Right lobe of liver (tissue), 6 donors: ENCODE measurements at regions not wholly inside any gene's neighbourhood (a gene's known extent, or its start where the extent isn't known, plus 50 kb on each side); places are given as distances from the start of the nearest gene placed in this dataset.

Source experiments
- ATAC-seq, 4 donors: fragments of 200-7000 bp; cut with Tn5 transposase; one replicate each; pipeline ENCODE4 v1.9.1; 2020; ENCODE audit warnings: mild to moderate bottlenecking in 4 of 4, moderate library complexity in 4 of 4
- DNase-seq, 3 donors: peaks; one replicate each; pipeline ENCODE4 v3.0.0-alpha.2; 2020
- H3K27ac ChIP-seq, 3 donors: fragments of 200-600 bp; one replicate each; pipeline ENCODE4 v1.8.0; 2022
- H3K27me3 ChIP-seq, 2 donors: fragments of 200-600 bp; one replicate each; pipeline ENCODE4 v1.8.0; 2022
- H3K36me3 ChIP-seq, 4 donors: fragments of 200-600 bp; sonication (generic) in 1 of 4; one replicate each; pipeline versions ENCODE4 v1.5.1 to v1.8.0; 2017 to 2022; ENCODE audit warnings: control low read depth in 1 of 4
- H3K4me1 ChIP-seq, 4 donors: fragments of 200-600 bp; sonication (generic) in 1 of 4; one replicate each; pipeline versions ENCODE4 v1.5.1 to v1.8.0; 2017 to 2022; ENCODE audit warnings: control low read depth in 1 of 4
- H3K4me3 ChIP-seq, 3 donors: fragments of 200-600 bp; one replicate each; pipeline ENCODE4 v1.8.0; 2022
- H3K9me3 ChIP-seq, 4 donors: fragments of 200-600 bp; sonication (generic) in 1 of 4; one replicate each; pipeline versions ENCODE4 v1.5.1 to v1.8.0; 2017 to 2022; ENCODE audit warnings: control low read depth in 1 of 4
- CTCF ChIP-seq, 4 donors: fragments of 200-600 bp in 3 of 4; fragments of 450-650 bp in 1 of 4; IDR thresholded peaks; one replicate each; pipeline versions ENCODE4 v1.5.1 to v1.8.0; 2016 to 2022; ENCODE audit warnings: antibody characterized with exemption in 4 of 4, mild to moderate bottlenecking in 2 of 4
- POLR2A ChIP-seq: fragments of 450-650 bp; IDR thresholded peaks from one replicate; pipeline ENCODE4 v1.6.1; 2017; ENCODE audit warnings: antibody characterized with exemption, mild to moderate bottlenecking
- WGBS: methylation state at CpG from one replicate; pipeline ENCODE4 v1.1.6; 2018; ENCODE audit warnings: low coverage, low lambda C conversion rate; ENCODE audit not compliant: insufficient coverage; ENCODE audit errors: missing lambda C conversion rate; 5-methylcytosine and 5-hydroxymethylcytosine counted together
- intact Hi-C, 2 donors: fragments of 100-400 bp; cut with DNase I; formaldehyde crosslinking; loops; one replicate each; pipeline versions ENCODE4 v1.11.2 to v1.14.1; 2022
- donor health status: DM: no; HTN: yes; CAD: no.
- donor health status: DM: no; HTN: no; CAD: no.
- donor health status: DM: no; HTN: no; CAD: no.
- donor health status: DM: no; HTN: yes; CAD: no.
- donor health status: DM: no; HTN: yes; CAD: no.

- TF ChIP-seq POLR2A (no peak), CTCF (IDR thresholded peaks at IDR 0.05) (no peak)
- intact Hi-C loops = no loop called here
- no peak for DNase-seq
- ATAC-seq = no peak
- 83% methylated on average over 3 of the region's 3 CpGs for WGBS
- Histone ChIP-seq H3K9me3 (no peaks in the 10 kb centered on the region), H3K4me1 (peaks cover 0 to 9% (median 0%) of the 10 kb centered on the region in 4 donors), H3K4me3 (no peak overlapping the region), H3K27me3 (no peaks in the 10 kb centered on the region), H3K36me3 (no peaks in the 10 kb centered on the region), H3K27ac (no peak overlapping the region)
Observed at GRCh38 chr12:67595365-67595764, 53.2 kb upstream of the DYRK2 start.

GRCh38 chr12:67598598-67598997 lies 49.9 kb upstream of the DYRK2 start:
- ATAC-seq = no peak
- TF ChIP-seq CTCF (IDR thresholded peaks at IDR 0.05) (no peak), POLR2A (no peak)
- Histone ChIP-seq H3K27ac (no peak overlapping the region), H3K4me1 (no peaks in the 10 kb centered on the region), H3K9me3 (no peaks in the 10 kb centered on the region), H3K4me3 (no peak overlapping the region), H3K36me3 (no peaks in the 10 kb centered on the region), H3K27me3 (no peaks in the 10 kb centered on the region)
- WGBS = 77% methylated on average over 3 of the region's 3 CpGs
- intact Hi-C loops = no loop called here
- no peak for DNase-seq
